ENCODE measurements at regions not wholly inside any gene's neighbourhood (a gene's known extent, or its start where the extent isn't known, plus 50 kb on each side); places are given as distances from the start of the nearest gene placed in this dataset.

DNA sequence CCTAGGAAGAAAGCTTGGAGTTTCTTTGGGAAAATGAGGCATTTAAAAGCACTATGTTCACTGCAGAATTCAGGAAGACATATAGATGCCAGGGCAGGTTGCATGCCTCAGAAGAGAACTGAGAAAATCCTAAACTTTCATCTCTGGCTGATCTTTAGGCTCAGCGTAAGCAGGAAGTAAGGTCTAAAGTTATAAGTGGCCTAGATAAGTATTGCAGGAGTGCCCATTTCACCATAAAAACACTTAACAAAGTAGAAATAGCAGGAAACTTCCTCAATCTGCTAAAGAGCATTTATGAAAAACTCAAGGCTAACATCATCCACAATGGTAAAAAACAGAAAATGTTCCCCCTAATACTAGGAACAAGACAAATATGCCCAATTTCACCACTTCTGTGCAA is 320.3 kb downstream of the BMP2 start:
- no peak for DNase-seq

DNA sequence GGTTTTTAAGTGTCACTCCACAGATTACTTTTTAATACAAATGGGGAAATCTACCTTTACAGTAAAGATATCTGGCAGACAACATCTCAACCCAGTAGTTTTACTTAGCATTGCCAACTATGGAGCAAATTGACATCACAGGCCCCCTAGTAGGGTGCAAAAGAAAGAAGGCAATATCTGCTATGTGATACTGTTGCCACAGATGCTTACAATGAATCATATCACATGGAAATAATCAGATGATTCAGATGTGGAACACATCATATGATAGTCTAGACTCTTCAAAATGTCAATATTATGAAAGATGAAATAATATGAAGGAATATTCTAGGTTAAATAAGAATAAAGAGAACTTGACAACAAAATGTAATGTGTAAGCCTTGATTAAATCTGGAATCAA is 322.5 kb downstream of the BMP2 start:
- DNase-seq: no peak

DNA sequence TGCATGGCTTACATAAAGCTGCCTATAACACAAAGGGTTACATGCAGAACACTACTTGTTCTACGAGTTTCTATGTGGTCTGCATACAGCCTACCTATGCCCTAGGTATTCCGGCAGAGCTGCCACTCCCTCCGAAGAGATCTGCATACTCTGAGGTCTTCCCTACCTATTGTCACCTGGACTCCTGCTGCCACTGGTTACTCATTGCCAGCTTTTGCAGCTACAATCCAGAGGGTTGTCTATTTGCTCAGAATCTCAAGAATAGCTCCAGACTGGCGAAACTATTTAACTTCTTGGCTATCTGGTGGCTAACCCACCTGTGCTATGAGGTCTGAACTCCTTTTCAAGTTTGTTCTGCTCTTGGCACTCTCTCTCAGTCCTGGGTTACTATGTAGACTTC is 323.3 kb downstream of the BMP2 start:
- no peak for DNase-seq

DNA sequence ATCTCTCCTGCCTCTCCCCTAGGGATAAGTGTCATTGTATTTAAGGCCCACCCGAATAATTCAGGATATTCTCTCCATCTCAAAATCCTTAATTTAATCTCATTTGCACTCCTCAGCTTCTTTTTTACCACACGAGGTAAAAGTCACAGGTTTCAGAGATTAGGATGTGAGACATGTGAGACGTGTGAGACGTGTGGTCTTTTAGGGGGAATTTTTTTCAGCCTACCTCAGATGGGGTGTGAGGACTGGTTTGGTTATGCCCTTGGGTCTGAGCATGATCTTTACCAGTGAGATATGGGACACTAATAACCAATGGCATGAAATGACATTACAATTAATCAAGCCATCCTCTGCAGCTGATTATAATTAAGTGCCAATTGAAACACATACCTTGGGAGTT is 324.2 kb downstream of the BMP2 start:
- no peak for DNase-seq

DNA sequence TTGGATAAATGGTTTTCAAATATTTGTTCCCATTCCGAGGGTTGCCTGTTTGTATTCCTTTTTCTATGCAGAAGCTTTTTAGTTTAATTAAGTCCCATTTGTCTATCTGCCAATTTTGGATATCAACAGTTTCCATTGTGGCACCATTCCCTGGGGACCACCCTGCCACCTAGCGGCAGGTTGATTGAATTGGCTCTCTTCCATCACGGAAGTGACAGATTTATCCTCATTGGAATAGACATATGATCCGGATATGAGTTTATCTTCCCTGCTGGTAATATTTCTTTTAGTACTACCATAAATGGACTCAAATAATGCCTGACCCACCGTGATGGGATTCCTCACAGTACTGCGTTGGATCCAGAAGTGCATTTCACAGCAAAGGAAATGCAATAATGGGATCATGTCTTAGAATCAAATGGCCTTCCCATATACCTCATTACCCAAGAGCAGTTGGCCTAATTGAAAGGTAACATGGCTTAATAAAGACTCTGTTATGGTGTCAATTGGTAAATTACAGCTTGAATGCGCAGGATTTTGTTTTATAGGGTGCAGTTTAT is 327.0 kb downstream of the BMP2 start:
- peak; percentile 22 for DNase-seq

DNA sequence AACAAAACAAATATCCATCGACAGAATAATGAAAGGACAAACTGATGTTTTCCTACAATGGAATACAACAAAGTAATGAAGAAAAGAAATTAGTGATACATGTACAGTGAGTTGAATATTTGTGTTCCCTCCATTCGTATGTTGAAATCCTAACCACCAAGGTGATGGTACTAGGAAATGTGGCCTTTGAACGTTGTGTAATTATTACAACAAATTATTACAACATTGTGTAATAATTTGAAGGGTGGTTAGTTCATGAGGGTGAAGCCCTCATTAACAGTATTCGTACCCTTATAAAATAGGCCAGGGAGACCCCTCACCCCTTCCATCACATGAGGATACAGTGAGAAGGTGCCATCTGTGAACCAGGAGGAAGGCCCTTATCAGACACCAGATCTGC is 339.4 kb downstream of the BMP2 start:
- no peak for DNase-seq

DNA sequence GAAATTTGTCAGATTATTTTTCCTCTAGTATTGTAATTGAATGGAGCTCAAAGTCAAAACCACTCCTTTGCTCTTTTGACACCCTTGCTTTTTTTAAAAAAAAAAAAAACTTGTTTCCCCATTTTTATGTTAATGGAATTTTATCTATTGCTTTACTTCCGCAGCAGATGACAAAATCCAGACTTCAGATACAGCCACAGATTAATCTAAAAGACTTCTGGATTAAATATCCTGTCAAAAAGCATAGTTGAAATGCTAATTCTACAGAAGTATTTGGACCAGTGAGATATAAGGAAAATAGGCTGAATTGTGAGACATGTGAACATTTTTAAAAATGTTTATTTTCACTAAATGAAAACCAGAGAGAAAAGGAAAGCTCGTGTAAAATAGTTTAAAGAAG is 341.4 kb downstream of the BMP2 start:
- no peak for DNase-seq

DNA sequence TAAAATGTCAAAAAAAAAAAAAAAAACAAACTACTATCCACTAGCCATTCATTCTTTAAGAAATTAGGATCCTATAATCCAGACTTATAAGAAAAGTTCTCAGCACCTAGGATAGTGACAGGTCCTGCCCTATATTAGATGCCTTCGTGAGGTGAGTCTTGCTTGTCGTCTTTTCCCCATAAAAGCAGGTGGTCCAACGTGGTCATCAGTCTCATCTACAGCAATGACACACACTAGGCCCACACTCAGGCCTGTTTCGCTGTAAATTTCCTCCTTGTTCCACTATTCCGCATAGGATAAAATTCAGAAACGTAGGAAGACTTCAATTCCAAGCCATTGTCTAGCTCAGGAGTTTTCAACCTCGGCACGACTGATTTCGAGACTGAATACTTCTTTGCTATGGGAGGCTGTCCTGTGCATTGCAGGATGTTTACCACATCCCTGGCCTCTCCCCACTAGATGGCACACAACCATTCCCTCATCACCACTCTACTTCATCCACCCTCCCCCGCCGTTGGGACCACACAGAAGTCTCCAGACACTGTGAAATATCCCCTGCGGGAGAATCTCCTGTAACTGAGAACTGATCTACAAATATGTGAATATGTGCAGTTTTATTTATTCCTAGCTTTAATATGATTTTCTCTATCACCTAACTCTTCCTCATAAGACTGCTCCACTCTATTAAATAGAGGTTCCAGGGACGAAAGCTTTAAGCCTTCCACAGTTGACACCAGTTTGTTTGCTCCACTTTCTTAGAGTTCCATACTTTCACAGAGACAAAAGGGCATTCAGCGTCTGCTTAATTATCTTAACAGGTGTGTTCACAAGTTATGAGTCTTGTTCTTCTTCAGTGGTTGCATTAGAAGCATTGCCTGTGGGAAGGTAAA is 346.3 kb downstream of the BMP2 start:
- DNase-seq: peak; percentile 54

DNA sequence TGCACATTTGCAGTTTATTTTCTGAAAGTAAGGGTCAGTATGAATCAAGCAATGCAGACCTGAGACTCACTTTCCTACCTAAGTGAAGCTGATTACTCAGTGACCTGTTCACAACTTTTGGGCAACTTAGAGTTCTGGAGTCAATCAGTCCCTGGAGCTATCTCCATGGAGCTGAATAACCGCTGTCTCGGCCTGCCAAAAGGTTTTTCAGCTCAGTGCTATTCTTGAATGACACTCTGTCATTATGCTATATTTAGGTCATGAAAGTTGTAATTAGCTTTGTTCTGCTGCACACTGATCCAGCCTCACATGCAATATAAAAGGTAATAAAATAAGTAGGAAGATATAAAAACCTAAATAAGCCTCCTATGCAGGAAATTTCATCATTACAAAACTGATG is 356.0 kb downstream of the BMP2 start:
- DNase-seq: no peak

DNA sequence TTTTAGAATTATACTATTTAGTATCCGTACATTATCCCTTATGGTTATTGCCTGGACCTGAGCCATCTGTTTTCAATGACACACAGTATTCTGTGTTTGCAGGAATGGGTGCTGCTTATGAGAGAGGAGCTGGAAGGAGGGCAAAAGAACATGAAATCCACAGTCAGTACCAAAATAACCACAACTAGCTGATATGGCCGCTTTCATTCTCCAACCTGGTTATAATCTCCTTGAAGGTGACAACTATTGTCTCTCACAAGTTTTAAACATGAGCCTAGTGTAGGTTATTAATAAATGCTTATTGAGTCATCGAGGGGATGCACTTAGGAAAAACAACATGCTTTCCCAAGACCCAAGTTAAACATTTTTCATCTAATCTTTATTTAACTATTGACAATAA is 356.6 kb downstream of the BMP2 start:
- DNase-seq: no peak

DNA sequence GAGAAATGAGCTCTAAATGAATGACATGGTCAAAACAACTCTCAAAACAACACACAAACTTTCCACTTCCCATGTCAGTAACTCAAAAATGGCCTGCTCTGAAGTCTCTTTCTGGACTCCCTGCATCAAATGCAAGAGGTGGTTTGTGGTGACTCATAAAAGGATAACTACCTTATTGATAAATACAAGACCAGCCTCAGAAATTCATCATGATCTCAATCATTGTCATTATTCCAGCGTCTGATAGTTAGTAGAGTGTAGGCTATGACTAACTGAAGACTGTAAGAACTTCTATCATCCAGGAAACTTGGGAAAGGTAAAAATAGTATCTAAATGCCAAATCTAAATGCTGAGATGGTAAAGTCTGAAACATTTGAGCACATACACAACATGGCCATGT is 369.4 kb downstream of the BMP2 start:
- DNase-seq: no peak

DNA sequence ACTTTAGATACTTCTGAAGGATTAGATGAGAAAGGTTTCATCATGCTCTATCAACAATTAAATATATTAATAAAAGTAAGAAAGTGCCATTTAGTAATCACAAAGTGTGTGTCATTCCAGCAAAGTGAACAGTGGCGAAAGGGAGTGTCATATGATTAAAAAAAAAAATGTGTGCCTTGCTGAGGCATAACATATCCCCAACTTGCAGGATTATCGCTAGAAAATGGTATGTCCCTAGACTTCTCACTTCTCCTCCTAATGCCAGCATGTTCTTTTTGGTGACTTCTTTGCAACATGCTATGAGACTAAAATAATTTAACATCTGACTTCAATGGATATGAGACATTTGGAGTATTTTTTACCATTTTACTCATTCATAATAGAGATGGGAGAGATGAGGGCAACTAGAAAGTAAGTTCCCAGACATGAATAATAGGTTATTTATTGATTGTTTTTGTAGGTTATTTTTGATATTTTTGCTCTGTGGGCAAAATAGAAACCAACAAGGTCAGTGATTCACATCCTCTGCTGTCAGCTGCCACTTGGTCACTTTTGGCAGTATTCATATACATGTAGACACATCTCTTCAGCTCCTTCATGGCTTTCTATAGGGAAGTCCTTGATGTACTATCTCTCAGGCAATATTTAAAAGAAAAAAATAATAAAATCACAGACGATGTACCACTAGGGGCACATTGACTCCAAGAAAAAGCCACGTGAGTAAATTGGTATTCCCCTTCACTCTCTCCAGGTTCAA is 370.1 kb downstream of the BMP2 start:
- no peak for DNase-seq

DNA sequence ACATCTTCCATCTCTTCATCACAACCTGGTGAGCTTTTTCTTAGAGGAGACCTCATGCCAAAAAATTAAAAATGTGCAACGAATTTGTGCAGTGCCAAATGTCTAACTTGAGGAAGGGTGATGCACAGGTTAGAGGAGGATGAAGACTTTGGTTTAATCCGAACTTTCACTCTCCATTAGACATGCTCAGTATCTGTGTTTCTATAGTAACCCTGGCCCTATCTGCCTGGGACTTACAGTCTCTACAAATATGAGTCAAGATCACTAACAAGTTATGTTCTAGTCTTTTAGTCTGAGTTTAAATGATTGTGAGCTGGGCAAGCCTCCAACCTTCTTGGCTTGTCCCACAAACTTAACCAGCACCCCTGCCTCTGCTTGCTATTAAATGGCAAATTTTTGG is 377.0 kb downstream of the BMP2 start:
- DNase-seq: no peak

DNA sequence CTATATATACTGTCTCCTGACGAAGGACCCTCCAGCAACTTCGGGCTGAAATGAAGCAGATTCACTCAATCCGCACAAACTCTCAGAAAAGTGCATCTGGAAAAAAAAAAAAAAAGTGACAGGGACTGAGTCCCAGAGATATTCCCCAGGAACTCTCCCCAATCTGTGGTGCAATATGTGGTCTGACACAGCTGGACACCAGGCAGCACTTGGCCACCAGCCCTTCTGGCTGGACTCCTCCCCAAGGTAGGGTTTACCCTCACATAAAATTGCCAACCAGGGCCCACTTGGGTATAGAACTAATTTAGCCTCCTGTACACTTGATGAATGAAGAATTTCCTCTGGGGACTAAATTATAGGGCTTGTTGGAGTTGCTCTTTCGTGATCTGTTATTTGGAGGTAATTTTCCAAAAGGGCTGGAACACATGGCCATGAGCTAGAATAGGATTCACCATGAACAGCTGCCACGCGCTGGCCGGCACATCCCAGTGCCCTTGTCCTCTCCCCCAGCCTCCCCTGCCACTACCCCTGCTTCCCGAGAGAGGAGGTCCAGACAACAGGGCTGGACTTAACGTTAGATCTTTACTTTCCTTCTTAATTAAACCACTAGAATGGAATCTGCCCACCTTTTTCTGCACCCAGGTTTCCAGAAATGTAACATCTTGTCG is 379.2 kb downstream of the BMP2 start:
- no peak for DNase-seq

DNA sequence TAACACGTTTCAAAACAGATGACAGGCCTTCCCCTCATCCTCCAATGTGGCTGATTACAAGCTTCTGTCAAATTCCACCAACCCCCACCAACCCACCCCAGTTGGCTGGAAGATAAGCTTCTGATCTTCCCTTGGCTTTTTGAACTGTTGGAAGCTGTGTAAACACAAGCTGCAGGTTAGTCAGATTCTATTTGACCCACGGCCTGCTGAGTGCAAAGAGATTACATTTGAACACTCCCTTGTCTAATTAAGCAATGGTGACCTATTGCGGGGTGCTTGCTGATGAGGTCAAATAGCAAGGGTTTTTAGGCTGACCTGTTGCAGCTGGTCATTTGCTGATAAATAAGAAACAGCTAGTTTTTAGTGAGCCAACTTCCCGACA is 379.7 kb downstream of the BMP2 start:
- DNase-seq: no peak

DNA sequence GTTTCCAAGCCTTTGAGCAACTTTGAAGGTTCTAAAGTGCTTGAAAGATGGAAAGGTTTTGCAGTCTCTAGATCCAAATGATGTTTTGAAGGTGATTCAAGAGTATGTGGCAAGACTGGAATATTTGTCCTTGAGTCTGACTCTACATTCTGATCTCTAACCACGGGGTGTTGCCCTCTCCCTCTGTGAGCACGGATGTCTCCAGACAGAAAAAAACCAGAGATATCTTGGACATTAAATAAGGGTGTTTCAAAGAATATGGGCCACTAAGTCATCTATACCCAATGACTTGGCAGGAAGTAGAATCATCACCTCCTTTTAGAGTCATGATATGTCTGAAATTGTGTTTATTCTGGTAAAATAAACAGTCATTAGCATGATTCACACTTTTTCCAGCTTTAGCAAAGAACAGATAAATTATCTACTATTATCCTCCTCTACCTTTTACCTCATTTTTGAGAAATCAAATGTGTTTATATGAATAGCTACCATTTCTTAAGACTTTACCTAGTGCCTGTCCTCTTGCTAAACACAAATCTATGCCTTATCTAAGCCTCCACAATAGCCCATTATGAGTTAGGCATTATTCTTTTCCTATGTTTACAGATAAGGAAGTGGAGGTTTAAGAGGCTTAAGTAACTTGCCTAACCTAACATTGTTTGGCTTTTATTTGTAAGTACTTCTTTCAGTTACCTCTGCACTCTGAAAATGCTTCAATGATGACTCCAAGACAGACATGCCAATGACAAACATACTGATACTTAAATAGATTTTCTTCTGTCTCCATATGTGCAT is 384.4 kb downstream of the BMP2 start:
- DNase-seq: no peak

DNA sequence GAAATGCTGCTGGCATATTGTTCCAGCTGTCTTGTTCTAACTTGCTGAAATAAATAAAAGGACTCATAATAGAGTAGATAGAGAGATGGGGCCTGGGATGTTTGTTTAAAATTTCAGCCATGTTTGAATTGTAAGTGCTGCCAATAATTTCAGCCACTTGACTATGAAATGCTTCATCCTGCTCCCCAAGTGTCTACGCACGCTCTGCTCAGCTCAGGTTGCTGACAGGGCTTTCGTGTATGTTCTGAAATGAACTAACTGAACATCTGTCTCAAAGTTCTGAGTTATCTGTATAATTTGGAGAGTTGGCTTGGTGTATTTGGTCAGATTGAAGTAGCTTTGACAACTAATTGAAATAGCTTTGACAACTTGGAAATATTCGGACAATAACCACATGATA is 387.8 kb downstream of the BMP2 start:
- no peak for DNase-seq

DNA sequence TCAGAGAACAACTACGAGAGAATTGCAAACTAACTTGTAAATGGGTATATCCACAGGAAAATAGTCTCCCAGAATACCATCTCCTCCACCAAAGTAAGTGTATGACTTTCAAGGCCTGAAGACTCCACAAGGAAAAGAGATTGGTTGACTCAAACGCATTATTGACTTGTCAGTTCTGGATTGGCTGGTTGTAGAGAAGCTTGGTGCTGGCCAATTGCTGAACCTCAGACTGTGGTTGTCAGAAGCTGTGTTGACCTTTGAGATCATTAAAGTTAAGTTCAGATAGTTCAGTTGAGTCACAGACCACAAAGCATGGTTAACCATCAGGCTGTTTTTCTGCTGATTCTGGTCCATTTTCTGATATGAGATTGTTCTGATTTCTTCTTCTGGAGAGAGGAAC is 388.3 kb downstream of the BMP2 start:
- DNase-seq: no peak

DNA sequence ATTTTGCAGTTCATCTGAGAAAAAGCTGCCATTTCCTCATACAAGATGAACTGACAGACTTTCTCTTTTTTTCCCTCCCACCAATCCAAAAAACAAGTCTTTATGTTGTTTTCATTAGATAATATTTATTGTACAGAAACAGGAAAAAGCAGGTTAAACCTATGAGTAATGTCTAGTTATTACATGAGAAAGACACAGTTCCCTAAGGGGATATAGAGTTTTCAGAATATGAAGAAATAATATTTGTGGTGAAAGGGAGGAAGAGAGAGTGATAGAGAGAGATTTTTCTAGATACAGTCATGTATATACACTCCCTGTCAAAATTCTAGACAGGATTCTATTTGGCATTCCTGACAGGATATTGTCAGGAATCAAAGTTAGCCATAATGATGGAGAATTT is 392.4 kb downstream of the BMP2 start:
- peak; percentile 9 for DNase-seq

DNA sequence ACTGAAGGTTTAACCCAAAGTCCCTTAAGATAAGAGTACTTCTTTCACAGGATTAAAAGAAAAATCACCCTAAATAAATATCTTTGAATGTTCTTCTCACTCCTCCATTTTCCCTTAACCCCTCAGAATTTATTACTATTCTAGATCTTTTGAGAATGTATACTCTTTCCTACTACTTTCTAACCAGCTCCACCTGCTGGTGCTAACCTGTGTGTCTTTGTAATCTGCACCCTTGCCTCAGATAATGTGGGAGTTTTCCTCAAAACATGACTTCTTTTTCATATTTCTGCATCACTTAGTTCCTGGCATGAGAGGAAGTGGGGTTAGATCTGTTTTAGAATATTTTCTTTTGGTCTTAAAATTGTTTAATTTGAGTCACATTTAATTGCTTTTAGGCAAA is 394.2 kb downstream of the BMP2 start:
- DNase-seq: no peak

DNA sequence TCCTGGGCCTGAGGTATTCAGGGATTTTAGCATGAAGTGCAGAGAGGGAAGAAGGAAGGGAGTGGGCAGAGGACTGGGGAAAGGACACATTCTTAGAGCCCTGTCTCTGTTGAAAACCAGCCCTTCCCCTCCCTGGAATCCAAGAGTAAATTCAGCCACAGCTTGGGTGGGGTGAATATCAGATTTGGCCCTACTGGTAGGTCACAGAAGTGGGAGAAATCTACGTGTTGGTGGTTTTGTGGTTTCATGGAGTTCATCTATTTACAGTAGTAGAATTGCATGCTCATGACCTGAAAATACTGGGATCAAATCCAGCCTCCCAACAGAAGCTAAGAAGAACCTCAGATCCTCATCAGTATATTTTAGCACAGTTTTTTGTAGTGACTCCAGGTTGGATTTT is 404.4 kb downstream of the BMP2 start:
- DNase-seq: peak; percentile 28

DNA sequence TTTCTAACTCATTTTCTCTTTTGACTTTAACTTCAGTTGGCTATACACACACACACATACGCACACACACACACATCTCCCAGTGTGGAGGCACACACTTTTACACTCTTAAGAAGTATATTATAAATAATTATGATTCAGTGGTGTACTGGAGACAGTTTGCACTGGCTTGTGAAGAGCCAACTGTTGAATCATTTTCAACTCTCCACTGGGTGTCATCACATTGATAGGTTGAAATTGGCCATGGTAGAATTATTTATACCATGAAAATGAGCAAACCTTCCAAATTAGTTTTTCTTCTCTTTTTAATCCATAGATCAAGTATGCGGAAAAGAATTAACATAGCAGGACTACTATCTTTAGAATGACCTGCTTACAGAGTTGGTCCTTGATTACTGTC is 407.1 kb downstream of the BMP2 start:
- no peak for DNase-seq

DNA sequence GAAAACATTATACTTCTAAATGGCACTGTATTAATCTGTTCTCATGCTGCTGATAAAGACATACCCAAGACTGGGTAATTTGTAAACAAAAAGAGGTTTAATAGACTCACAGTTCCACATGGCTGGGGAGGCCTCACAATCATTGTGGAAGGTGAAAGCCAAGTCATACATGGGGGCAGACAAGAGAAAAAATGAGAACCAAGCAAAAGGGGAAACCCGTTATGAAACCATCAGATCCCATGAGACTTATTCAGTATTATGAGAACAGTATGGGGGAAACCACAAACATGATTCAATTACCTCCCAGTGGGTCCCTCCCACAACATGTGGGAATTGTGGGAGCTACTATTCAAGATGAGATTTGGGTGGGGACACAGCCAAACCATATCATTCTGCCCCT is 408.3 kb downstream of the BMP2 start:
- DNase-seq: peak; percentile 5
